K562 (cell line): ENCODE measurements at regions not wholly inside any gene's neighbourhood (a gene's known extent, or its start where the extent isn't known, plus 50 kb on each side); places are given as distances from the start of the nearest gene placed in this dataset.

Experiments
- ATAC-seq: fragments of 200-7000 bp; cut with Tn5 transposase; 3 replicates; pipeline ENCODE4 v1.9.1; 2020; ENCODE audit warnings: moderate library complexity
- BruUV-seq: library from RNA; stranded (reverse); fragments of 400-500 nt; replicated peaks from 2 replicates; lab custom pipeline; 2021; lab: Mats Ljungman, UMichigan
- CTCF ChIA-PET: fragments of 300-600 bp; formaldehyde crosslinking; extraction: SDS; loops from one replicate; lab custom pipeline; 2021; ENCODE audit warnings: low intra/inter-chr PET ratio; lab: Yijun Ruan, JAX
- POLR2A ChIA-PET: fragments of 300-600, 350-650 bp; sonication (Branson Sonifier 250); formaldehyde crosslinking; extraction: SDS; loops from one replicate; lab custom pipeline; 2021; ENCODE audit warnings: antibody characterized with exemption, inconsistent platforms; lab: Yijun Ruan, JAX
- DNase-seq, 4 experiments: peaks; one replicate each; pipeline versions ENCODE4 v3.0.0 to v3.0.0-alpha.2; 2011 to 2018; ENCODE audit warnings: low spot score in 3 of 4, mixed read lengths in 3 of 4; ENCODE audit errors: extremely low read depth in 1 of 4
- FAIRE-seq: peaks from 2 replicates; lab custom pipeline; 2011; peaks lifted over from hg19 to GRCh38; lab: Jason Lieb, UNC
- H2AFZ ChIP-seq: 2 replicates; pipeline ENCODE4 v1.6.0; 2011; ENCODE audit warnings: low read depth, low read length, control low read depth, inconsistent platforms
- H3K27ac ChIP-seq: fragments of 200-600 bp; 3 replicates; pipeline ENCODE4 v1.8.0; 2011; ENCODE audit warnings: low read depth, mild to moderate bottlenecking, control low read depth, inconsistent platforms, low read length, moderate library complexity, mixed read lengths; ENCODE audit errors: extremely low read depth
- H3K27me3 ChIP-seq, 2 experiments: fragments of 300-600 bp in 1 of 2; 2 replicates in 1 of 2; 3 replicates in 1 of 2; pipeline versions ENCODE4 v1.6.0 to v1.8.0; 2011; ENCODE audit warnings: inconsistent platforms in 2 of 2, low read length in 2 of 2, mild to moderate bottlenecking in 1 of 2, mixed read lengths in 1 of 2, moderate library complexity in 1 of 2; ENCODE audit not compliant: control insufficient read depth in 2 of 2, insufficient read depth in 2 of 2
- H3K36me3 ChIP-seq: fragments of 300-600 bp; 3 replicates; pipeline ENCODE4 v1.8.0; 2011; ENCODE audit warnings: mild to moderate bottlenecking, low read length, inconsistent platforms; ENCODE audit not compliant: control insufficient read depth, insufficient read depth
- H3K4me1 ChIP-seq, 2 experiments: fragments of 200-600 bp in 1 of 2; replicated peaks in 1 of 2; 2 replicates in 1 of 2; 3 replicates in 1 of 2; pipeline versions ENCODE4 v1.5.1 to v1.8.0; 2011; ENCODE audit warnings: inconsistent platforms in 2 of 2, low read length in 2 of 2, mild to moderate bottlenecking in 1 of 2, mixed read lengths in 1 of 2, moderate library complexity in 1 of 2; ENCODE audit not compliant: control insufficient read depth in 2 of 2, insufficient read depth in 2 of 2
- H3K4me2 ChIP-seq: 2 replicates; pipeline ENCODE4 v1.6.1; 2011; ENCODE audit warnings: low read length, control low read depth, inconsistent platforms, mixed read lengths; ENCODE audit not compliant: insufficient read depth
- H3K4me3 ChIP-seq: fragments of 200-600 bp; sonication (generic), shearing (Covaris generic); 2 replicates; pipeline ENCODE4 v1.5.1; 2016; ENCODE audit warnings: control low read depth, inconsistent platforms
- H3K79me2 ChIP-seq: fragments of 200-600 bp; 3 replicates; pipeline ENCODE4 v1.8.0; 2011; ENCODE audit warnings: low read length, inconsistent platforms; ENCODE audit not compliant: control insufficient read depth, insufficient read depth
- H3K9ac ChIP-seq, 2 experiments: 2 replicates each; pipeline versions ENCODE4 v1.6.0 to v1.6.1; 2011; ENCODE audit warnings: low read depth in 2 of 2, low read length in 2 of 2, control low read depth in 1 of 2, inconsistent platforms in 1 of 2, mild to moderate bottlenecking in 1 of 2, mixed read lengths in 1 of 2; ENCODE audit not compliant: insufficient read depth in 1 of 2
- H3K9me1 ChIP-seq: one replicate; pipeline ENCODE4 v1.6.0; 2011; ENCODE audit warnings: inconsistent platforms, mild to moderate bottlenecking, low read length, moderate library complexity; ENCODE audit not compliant: control insufficient read depth, insufficient read depth
- H3K9me3 ChIP-seq: replicated peaks from 2 replicates; pipeline ENCODE4 v1.5.1; 2011; ENCODE audit warnings: low read depth, low read length, inconsistent platforms; ENCODE audit not compliant: control insufficient read depth, insufficient read depth
- H4K20me1 ChIP-seq: replicated peaks from 2 replicates; pipeline ENCODE4 v1.6.1; 2011; ENCODE audit warnings: low read length, inconsistent platforms, mixed read lengths; ENCODE audit not compliant: control insufficient read depth, insufficient read depth
- BRCA1 ChIP-seq, 2 experiments: fragments of 450-650 bp in 1 of 2; sonication (generic) in 1 of 2; formaldehyde crosslinking in 1 of 2; IDR thresholded peaks; 2 replicates each; pipeline versions ENCODE4 v1.5.0 to v1.6.1; 2017 to 2020; ENCODE audit warnings: mild to moderate bottlenecking in 1 of 2, missing genetic modification reagents in 1 of 2
- ID3 ChIP-seq, 2 experiments: fragments of 250-450 bp in 1 of 2; fragments of 450-650 bp in 1 of 2; sonication (Bioruptor Pico) in 1 of 2; IDR thresholded peaks; 2 replicates each; pipeline versions ENCODE4 v1.6.1 to v1.8.0; 2016 to 2021; ENCODE audit warnings: mild to moderate bottlenecking in 2 of 2, moderate library complexity in 2 of 2, missing compliant biosample characterization in 1 of 2, missing genetic modification characterization in 1 of 2
- MAFG ChIP-seq: fragments of 450-650 bp; conservative IDR thresholded peaks from 2 replicates; pipeline ENCODE4 v1.6.1; 2016; ENCODE audit warnings: missing genetic modification characterization, missing compliant biosample characterization
- MEF2D ChIP-seq: conservative IDR thresholded peaks from 2 replicates; pipeline ENCODE4 v1.6.1; 2016; ENCODE audit warnings: low read depth, missing genetic modification characterization, missing compliant biosample characterization
- PHF8 ChIP-seq: fragments of 200-600 bp; sonication (generic); IDR thresholded peaks from 2 replicates; pipeline ENCODE4 v1.6.1; 2012; ENCODE audit warnings: mixed run types, mild to moderate bottlenecking, inconsistent platforms, low read length, moderate library complexity, borderline replicate concordance
- PKNOX1 ChIP-seq: fragments of 450-650 bp; IDR thresholded peaks from 2 replicates; pipeline ENCODE4 v1.6.1; 2016
- RBM25 ChIP-seq: fragments of 200-400 bp; formaldehyde crosslinking; IDR thresholded peaks from 2 replicates; pipeline ENCODE4 v1.6.1; 2018; ENCODE audit warnings: low read length, low read depth, moderate library complexity; ENCODE audit not compliant: severe bottlenecking
- WGBS: fragments of 100-300 bp; shearing (Covaris generic); methylation state at CpG from one replicate; pipeline ENCODE4 v1.1.6; 2016; ENCODE audit warnings: low coverage, mixed read lengths; ENCODE audit not compliant: insufficient coverage; ENCODE audit errors: missing lambda C conversion rate; 5-methylcytosine and 5-hydroxymethylcytosine counted together
- in situ Hi-C: fragments of 300-500 bp; cut with MboI; formaldehyde crosslinking; loops from 4 replicates; pipeline ENCODE4 v1.15.0; 2018; ENCODE audit warnings: inconsistent platforms, mixed read lengths
- intact Hi-C: fragments of 100-400 bp; cut with micrococcal nuclease; formaldehyde crosslinking; loops from 2 replicates; pipeline ENCODE4 v1.14.2; 2022

- TF ChIP-seq ID3 (CRISPR knock-in tag; IDR thresholded peaks at IDR 0.05) (no peak), ID3 (tag; IDR thresholded peaks at IDR 0.05) (no peak), MAFG (tag) (no peak)
These were observed 546.9 kb downstream of the MIAT start (continued) for GRCh38 chr22:27204280-27204679.

- in situ Hi-C loops = no loop called here
- POLR2A ChIA-PET = no interaction called here
- no peaks in the 10 kb centered on the region for H3K9me1 ChIP-seq
- no peak overlapping the region for H2AFZ ChIP-seq
- no peak overlapping the region for H3K4me2 ChIP-seq
- WGBS = 3% methylated on average over 4 of the region's 4 CpGs
- H3K9me3 ChIP-seq = no peaks in the 10 kb centered on the region
- H3K4me1 ChIP-seq = no peaks in the 10 kb centered on the region
- TF ChIP-seq RBM25 = peak; percentile 88
- TF ChIP-seq PHF8 = no peak
- no peak for TF ChIP-seq BRCA1 (IDR thresholded peaks at IDR 0.05)
- no peak for TF ChIP-seq BRCA1 (CRISPR knock-in tag; IDR thresholded peaks at IDR 0.05)
- no peak for TF ChIP-seq MEF2D (tag)
- TF ChIP-seq PKNOX1 = no peak
- TF ChIP-seq, all 486 proteins: peak for 1
- CTCF ChIA-PET = no interaction called here
- Histone ChIP-seq H3K27ac (no peak overlapping the region), H3K36me3 (no peaks in the 10 kb centered on the region), H3K9ac (no peak overlapping the region), H4K20me1 (no peaks in the 10 kb centered on the region; the same call in 1 of the 2 replicates), H3K27me3 (no peaks in the 10 kb centered on the region), H3K79me2 (no peaks in the 10 kb centered on the region), H3K4me3 (no peak overlapping the region)
- DNase-seq (no peak), FAIRE-seq (no peak), ATAC-seq (no peak)
- BruUV-seq = no TSS peak
- intact Hi-C loops = no loop called here
These were observed 547.4 kb downstream of the MIAT start for GRCh38 chr22:27204817-27205216.
